NCI-H187 (cell line): ENCODE measurements at regions not wholly inside any gene's neighbourhood (a gene's known extent, or its start where the extent isn't known, plus 50 kb on each side); places are given as distances from the start of the nearest gene placed in this dataset.
"Not testable (repeated sequence)": the region's sequence is repeated elsewhere in the genome, so short reads cannot be mapped to it uniquely, and the experiment has no call there.

Source experiments
- DNase-seq, 2 experiments: peaks; one replicate each; lab custom pipeline; 2025; lab: John Stamatoyannopoulos, UW

DNA sequence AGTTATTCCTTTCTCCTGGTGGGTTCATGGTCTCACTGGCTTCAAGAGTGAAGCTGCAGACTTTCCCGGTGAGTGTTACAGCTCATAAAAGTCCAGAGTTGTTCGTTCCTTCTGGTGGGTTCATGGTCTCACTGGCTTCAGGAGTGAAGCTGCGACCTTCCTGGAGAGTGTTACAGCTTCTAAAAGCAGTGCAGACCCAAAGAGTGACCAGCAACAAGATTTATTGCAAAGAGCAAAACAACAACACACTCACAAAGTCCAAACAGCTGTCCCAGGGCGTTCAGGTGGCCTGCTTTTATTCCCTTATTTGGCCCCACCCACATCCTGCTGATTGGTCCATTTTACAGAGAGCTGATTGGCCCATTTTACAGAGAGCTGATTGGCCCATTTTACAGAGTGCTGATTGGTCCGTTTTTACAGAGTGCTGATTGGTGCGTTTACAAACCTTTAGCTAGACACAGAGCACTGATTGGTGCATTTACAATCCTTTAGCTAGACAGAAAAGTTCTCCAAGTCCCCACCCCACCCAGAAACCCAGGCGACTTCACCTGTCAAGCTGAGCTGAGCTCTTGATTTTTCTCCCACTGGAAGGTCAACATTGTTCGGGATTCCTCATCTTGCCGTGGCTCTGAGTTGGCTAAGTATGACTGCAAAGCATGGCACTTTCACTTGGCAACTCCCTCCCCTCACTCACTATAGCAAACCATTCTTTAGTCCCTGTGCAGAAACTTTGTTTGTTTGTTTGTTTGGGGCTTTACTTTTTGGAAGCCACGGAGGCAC is 87.3 kb upstream of the EEPD1 start:
- not testable (repeated sequence) for DNase-seq

DNA sequence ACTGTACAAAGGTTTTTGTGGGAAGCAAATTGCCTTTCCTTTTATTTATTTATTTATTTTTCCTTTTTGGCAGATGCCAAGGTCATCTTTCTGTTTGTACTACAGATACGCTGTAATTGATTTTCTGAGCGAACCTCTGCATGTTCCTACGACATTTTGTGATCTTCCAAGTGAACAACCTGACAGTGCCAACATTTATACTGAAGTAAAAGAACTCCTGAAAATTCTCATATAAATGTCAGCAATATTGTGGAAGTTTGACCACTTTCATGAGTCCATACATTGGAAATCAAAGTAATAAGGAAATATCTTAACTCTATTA is 86.8 kb upstream of the EEPD1 start:
- DNase-seq = no peak

DNA sequence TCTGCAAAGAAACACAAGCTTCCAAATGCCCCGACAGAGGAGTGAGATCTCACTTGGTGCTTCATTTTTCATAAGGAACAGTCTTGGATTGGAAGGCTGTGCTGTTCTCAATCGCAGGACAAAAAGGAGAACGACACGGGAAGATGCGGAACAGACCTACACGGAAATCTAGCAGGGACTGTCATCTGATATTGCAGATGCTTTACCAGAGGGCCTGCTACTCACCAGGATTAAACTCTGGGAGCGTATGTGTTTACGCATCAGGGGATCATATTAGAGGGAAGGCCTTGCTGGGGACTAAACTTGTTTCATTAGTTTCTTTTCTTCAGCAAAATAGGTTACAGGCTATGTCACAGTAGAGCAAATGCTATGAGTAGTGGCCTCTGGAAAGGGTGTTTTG is 82.8 kb upstream of the EEPD1 start:
- no peak for DNase-seq

DNA sequence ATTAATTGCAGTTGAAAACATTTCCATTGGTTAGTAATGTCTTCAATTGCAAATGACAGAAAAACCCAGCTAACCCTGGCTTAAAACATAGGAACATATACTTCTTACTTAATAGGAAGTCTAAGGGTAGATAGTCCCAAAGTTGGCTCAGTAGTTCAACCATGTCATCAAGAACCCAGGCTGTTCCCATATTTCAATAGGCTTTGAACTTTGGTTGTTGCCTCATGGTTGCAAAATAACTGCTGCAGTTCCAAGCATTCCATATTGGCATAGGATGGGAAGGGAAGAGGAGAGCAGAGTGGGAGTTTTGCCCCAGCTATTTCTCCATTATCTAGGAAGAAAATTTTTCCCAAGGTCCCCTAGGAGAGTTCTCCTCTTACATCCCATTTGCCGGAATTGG is 81.4 kb upstream of the EEPD1 start:
- no peak for DNase-seq

DNA sequence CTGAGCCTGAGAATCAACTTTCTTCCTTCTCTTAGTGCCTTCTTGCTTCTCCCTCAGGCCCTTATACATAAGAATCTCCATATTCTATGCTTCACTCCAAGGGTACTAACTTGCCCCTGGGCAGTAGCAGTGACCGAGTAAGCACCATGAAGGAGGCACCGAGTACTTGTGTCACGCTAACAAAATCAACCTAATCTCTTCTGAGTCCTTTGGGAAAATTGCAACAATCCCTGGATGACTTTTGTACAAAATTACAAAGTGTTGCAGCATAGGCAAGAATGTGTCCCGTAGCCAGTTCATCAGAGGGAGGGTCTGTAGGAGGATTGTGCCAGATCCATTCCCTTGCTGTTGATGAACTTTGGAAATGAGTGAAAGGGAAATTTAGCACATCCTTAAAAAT is 80.4 kb upstream of the EEPD1 start:
- no peak for DNase-seq

DNA sequence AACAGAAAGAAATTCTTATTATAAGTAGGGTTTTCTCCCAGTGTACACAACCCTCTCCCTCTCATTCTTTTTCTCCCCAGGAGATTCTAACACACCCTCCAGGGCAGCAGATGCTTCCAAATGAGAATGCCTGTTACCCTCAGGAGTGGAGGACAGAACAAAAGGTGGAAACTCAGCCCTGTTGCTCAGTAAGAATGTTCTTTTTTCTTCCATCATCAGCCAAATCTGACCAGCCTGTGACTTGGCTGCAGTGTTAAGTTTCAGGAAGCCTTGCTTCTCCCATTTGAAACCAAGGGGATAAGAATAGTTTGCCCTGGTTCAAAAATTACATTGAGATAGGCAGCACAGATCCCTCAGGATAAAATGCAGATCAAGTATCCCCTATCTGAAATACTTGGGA is 77.5 kb upstream of the EEPD1 start:
- no peak for DNase-seq

DNA sequence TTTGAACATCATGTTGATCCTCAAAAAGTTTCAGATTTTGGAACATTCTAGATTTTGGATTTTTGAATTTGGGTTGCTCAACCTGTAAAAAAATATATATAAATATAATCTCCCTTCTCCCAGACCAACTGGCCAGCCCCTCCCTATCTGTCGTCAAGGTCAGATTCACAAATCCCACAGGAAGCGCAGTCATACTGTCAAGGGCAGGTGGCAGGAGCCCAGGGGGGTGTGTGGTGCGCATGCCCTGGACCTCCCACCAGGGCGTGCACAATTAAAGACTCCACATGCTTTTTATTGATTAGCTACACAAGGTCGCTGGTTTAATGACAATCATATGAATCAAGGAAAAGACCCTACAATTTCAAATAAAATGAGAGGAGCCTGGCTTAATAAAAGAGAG is 77.0 kb upstream of the EEPD1 start:
- DNase-seq = no peak

DNA sequence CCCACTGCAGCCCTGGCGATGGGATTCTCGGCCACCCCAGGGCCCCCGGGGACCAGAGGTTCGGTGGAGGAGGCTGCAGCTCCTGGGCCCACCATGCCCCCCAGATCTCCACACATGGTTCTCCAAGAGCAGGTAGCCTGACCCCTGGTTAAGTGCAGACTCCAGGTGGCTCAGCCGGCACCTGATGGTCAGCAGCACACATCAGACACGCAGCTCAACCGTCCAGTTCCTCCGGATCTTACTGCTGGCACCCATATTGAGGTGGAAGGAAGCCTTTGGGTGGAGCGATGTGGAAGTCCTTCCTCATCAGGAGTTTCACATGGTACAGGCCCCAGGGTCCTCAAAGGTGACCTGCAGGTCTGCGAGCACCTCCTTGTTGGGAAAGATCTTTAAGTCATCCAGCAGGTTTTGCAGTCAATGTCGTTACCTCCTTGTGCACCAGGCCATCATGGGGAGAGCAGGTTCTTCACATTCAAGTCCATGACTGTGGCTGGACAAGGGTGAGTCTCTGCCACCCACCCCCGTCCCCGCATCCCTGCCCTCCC is 74.2 kb upstream of the EEPD1 start:
- DNase-seq = no peak

DNA sequence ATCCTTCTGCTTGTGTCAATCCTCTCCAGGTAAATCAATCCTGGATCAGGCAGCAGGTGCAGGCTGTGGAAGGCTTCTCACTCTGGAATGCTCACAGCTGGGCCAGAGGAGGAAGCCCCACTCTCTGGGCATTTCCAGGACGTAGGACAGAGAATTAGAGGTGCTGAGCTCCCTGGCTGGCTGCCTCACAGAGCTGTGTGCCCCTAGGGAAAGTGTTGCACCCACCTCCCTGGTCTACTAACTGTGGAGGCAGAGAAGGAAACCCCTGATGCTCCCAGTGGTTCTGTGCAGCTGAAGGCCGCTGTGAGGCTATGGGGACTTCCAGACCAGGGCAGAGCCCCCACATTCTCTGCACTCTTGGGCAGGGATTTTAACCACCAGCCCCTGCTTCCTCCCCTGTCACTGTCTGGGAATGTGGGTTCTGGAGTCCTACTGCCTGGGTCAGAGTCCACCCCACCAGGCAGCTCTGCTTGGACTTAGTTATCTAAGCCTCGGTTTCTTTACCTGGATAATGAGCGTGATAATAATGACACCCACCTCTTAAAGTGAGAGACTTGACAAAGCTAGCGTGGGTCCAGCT is 73.5 kb upstream of the EEPD1 start:
- DNase-seq = no peak

DNA sequence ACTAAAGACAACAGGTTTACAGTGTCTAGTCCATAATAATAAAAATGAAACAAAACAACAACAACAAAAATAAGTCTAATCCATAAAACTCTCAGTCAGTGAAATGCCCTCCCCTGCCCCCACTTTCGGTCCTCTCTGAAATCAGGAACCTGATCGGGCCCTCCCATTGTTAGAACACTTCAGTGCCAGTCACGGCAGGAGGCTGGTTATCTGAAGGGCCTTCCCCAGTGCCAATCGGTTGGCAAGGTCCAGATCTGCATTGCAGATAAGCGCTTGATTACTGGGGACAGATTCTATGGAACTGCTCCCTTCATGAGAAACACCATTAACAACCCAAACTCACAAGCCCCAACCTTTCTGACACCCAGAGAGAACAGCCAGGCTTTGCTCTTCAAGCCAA is 72.2 kb upstream of the EEPD1 start:
- no peak for DNase-seq

DNA sequence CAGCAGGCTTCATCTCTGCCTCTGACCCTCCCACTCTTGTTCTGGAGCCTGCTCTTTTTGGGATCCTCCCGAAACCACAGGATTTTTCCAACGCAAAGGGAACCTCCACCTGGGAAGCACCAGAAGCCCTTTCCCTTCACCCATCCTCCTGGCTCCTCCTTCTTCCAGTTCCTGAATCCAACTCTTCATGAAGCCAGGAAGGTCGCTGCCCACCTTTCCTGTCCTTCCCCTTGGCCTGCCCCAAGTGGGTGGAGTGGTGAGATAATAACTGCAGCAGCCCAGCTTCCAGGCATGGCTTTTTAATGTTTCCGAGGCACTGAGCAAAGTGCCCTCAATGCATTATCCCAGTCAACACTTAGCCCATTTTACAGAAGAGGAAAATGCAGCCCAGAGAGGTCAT is 70.8 kb upstream of the EEPD1 start:
- DNase-seq = no peak

DNA sequence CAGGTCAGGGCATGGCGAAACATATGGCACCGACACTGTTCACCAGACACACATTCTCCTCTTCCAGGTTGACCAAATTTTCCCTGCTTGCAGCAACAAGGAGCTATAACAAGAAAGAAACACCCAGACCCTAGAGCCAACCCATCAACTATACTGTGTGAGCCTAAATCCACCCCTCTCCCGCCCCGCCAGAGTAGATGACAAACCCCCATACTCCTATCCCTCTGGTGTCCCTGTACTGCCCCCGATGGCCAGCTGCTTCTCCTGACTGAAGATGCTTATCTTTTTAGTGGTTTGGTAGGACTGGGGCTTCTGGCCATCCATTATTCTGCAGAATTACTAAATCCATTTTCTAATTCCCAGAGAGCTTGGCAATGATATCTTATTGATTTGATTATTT is 70.1 kb upstream of the EEPD1 start:
- DNase-seq = no peak

DNA sequence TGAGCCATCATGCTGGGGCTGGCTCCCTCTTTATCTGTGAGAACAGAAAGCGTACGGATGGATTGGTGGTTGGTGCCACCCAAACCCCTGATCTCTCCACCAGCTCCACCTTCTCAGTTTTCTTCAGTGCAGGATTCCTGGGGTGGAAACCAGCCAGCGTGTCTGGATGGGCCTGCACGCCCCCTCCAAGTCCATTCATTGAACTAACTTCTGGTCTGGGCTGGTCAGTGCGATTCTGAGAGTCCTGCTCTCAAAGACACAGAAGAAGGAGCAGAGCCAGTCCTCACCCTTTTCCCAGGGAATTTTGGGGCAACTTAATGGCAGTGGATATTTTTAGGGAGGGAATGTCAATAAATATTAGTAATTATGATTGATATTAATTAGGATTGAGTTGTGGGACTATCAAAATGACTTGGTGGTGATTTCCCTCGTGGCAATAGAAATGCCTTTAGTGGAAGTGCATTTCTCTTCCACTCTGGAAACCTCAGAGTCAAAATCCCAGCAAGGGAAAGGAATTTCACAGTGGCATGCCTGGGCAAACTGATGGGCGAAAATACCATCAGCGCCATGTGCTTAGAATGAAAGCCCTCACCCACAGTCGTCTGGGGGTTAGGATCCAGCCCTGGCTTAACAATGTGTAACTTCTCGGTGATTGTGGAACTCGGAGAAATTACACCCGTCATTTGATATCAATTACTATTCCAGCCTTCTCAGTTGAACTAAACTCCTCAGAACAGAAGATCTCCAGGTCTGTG is 69.3 kb upstream of the EEPD1 start:
- no peak for DNase-seq

DNA sequence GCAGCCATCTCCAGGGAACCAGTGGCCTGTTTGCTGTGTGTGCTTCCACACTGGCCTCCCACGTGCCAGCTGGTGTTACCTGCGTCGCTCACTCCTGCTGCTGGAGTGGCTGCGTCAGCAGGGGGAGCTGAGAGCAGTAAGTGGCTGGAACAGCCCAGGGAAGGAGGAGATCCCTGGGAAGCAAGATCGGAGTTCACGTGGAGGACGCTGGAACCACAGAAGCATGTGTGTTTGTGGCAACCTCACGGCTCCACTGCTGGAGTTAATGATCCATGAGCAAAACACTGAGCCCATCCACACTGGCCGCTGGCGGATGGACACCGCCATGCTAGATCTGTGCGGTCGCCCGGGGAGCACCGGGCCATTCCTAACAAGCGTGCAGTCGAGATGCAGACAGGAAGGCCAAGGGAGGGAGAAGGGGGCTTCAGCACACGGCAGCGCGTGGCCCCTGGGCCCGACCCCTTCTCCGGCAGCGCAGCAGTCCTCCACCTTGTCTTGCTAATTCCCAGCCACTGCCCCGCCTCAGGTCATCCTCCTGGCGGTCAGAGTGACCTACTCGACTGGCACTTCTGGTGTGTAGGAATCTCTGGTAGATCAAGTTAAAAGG is 68.5 kb upstream of the EEPD1 start:
- peak; percentile 40 to 72 for DNase-seq

DNA sequence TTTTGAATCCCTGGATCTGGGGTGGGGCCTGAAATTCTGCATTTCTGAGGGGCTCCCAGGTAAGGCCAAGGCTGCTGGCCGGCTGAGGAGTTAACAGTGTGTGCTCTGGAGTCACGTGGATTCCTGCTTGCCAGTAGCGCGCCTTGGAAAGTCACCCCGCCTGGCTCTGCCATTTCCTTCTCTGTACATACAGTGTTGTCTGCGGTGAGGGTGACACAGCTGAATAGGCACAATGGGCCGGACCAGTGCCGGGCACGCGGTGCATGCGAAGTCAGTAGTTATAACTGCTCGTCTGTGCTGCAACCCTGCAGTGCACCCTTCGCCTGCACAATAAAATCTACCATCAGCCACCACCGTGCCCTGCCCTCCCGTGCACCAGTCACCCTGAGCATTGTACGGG is 68.0 kb upstream of the EEPD1 start:
- no peak for DNase-seq

DNA sequence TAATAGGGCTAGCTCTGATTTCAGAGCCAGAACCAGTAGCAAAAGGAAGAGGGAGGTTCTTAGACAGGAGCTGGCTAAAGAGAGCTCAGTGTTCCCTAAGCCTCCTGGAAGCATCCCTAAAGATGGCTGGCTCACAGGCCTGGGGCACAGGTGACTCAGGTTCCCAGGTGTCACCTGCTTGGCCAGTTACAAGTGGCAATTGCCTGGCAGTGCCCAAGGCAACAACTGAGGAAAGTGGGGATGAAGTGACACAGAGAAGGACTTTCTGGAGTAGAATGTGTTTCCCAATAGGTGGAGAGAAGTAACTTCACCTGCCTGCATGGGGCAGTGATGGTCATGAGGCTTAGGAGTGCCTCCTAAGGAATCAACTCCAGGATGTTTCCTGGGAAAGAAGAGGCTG is 66.5 kb upstream of the EEPD1 start:
- no peak for DNase-seq

DNA sequence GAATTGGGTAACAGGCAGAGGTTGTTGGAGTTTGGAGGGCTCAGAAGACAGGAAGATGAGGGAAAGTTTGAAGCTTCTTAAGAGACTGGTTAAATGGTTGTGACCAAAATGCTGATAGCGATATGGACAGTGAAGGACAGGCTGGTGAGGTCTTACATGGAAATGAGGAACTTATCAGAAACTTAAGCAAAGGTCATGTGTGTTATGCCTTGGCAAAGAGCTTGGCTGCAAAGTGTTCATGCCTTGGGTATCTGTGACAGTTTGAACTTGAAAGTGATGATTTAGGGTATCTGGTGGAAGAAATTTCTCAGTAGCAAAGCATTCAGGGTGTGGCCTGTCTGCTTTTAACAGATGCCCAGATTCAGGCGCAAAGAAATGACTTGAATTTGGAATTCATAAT is 64.5 kb upstream of the EEPD1 start:
- DNase-seq = no peak

DNA sequence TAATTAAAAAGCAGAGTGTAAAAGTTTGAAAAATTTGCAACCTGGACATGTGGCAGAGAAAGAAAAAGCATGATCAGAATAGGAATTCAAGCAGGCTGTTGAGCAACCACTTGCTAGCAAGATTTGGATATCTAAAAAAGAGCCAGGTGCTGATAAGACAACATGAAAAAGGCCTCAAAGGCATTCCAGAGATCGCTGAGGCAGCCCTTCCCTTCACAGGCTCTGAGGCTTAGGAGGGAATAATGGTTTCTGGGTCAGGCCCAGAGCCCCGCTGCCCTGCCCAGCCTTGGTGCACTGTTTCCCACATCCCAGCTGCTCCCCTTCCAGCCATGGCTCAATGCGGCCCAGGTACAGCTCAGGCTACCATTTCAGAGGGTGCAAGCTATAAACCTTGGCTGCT is 64.1 kb upstream of the EEPD1 start:
- no peak for DNase-seq

DNA sequence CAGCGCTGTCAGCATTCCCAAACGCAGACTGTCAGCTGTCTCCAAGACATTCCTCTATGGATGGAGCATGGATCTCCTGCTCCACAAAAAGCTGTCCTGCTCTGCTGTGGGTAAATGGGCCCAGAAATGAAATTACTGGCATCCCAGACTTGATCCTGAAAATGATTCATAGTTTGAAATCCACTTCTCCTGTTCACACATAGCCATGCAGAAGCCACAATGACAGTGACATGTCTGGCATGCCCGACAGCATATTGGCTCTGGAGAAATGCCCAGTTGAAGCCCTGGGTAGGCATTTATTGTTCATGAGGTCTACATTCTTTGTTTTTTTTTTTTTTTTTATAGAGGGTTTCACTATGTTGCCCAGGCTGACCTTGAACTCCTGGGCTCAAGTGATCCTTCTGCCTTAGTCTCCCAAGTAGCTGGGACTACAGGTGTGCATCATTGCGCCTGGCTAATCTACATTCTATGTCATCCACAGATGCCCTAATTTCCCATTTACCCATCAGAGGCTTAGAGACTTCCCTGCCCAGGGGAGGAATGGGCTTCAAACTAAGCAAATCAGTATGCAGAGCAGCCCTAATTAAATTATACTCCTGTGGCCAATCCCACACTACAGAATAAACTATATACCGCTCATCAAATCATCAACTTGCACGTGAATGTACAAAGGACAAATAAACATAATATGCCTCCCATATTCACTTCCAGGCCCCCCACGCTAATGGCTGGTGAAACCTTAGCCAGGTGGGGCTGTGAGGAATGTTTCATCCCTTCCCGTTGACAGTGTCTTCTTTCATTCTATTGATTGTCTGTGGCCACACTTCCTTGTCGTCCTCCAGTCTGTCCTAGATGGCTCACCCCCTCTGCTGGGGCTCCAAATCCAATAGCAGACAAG is 61.8 kb upstream of the EEPD1 start:
- no peak for DNase-seq

DNA sequence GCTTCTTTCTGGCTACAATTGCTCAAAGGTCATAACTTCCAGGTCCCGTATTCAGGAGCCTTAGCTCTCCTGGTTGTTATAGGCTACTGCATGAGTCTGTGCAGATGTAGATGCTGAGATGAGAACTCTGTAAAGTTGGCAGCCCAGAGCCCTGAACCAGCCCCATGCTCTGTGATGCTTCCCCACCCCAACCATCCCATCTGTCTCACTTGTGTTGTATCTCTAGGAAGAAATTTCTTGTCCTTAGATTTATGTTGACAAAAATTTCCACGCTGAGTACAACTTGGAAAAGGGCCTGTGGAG is 61.2 kb upstream of the EEPD1 start:
- DNase-seq = no peak

DNA sequence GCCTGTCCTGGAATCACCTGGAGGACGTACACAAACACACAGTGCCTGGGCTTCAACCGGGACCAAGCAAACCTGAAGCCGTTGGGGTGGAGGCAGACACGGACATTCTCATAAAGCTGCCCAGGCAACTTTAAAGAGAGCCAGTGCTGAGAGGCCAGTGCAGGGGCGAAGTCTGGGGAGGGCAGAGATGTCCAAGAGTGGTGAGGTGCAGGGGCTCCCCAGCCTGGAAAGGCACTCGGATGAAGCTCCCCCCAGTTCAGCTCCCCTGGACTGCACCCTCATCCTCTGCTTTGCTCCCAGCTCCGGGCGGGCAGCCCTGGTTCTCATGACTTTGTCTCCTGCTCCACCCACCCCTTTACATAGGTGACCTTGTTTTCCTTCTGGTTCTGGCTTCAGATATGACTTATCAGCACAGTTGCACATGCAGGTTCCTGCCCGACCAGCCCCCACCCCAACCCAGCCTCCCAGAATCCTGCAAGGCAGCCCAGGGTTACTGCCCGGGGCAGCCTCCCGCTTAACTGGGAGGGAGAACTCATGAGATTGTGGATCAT is 60.8 kb upstream of the EEPD1 start:
- DNase-seq = no peak
